Heart left ventricle (tissue), 13 donors: ENCODE measurements at regions not wholly inside any gene's neighbourhood (a gene's known extent, or its start where the extent isn't known, plus 50 kb on each side); places are given as distances from the start of the nearest gene placed in this dataset.

ENCODE experiments used
- CTCF ChIP-seq, 12 donors: fragments of 200-600 bp; sonication (generic) in 4 of 12; IDR thresholded peaks; one replicate each; pipeline versions ENCODE4 v1.5.0 to v1.8.0; 2018 to 2022; ENCODE audit warnings: antibody characterized with exemption in 12 of 12, mild to moderate bottlenecking in 5 of 12
- POLR2A ChIP-seq, 2 donors: fragments of 450-650 bp; IDR thresholded peaks; one replicate each; pipeline ENCODE4 v1.6.1; 2017; ENCODE audit warnings: antibody characterized with exemption in 2 of 2, mild to moderate bottlenecking in 2 of 2, moderate library complexity in 2 of 2
- donor health status: ischemic (EF 13 %, LVEDD 7.1; RV severe dilation, severe dysfunction).
- donor health status: DM: no; HTN: yes; CAD: no.
- donor health status: DM: no; HTN: no; CAD: no.
- donor health status: ischemic (EF 25% LVEDD 6.9; RV normal size, moderate dysfunction).
- donor health status: ischemic (EF 25% LVEDD 5.7; RV mildly dilated, moderate dysfunction).
- donor health status: ischemic (EF 35%, LVEDD 5.7; RV mildly dilated, moderate dysfunction).
- donor health status: nonischemic (EF 11% LVEDD 7.7; RV severe dilation, severe dysfunction).
- donor health status: DM: yes; HTN: yes; CAD: no.
- donor health status: PGD.
- donor health status: ischemic (EF 29% LVEDD 5.4; RV normal size, mild dysfunction).
- donor health status: nonischemic (EF 23%, LVEDD 6.1; RV moderate dilation, normal function).

- TF ChIP-seq POLR2A (IDR thresholded peaks at IDR 0.05) (no peak), CTCF (IDR thresholded peaks at IDR 0.05) (no peak)
These were observed 82.7 kb downstream of the SCG2 start for GRCh38 chr2:223519471-223519870.
